SU-DHL-6 (cell line): ENCODE measurements at regions not wholly inside any gene's neighbourhood (a gene's known extent, or its start where the extent isn't known, plus 50 kb on each side); places are given as distances from the start of the nearest gene placed in this dataset.
"Not testable (repeated sequence)": the region's sequence is repeated elsewhere in the genome, so short reads cannot be mapped to it uniquely, and the experiment has no call there.

Source experiments
- EZH2phosphoT487 ChIP-seq: fragments of 200-600 bp; sonication (generic), shearing (Covaris generic); conservative IDR thresholded peaks from 2 replicates; pipeline ENCODE4 v1.6.1; 2018; ENCODE audit warnings: mild to moderate bottlenecking, antibody characterized with exemption, low read length, moderate library complexity, mixed read lengths
- TF ChIP-seq, protein P1 (sequence below): fragments of 200-600 bp; sonication (generic); IDR thresholded peaks from one replicate; pipeline ENCODE4 v1.5.1; 2017; ENCODE audit warnings: antibody characterized with exemption, mild to moderate bottlenecking, low read length, moderate library complexity; ENCODE audit not compliant: insufficient read depth, poor library complexity, severe bottlenecking

DNA sequence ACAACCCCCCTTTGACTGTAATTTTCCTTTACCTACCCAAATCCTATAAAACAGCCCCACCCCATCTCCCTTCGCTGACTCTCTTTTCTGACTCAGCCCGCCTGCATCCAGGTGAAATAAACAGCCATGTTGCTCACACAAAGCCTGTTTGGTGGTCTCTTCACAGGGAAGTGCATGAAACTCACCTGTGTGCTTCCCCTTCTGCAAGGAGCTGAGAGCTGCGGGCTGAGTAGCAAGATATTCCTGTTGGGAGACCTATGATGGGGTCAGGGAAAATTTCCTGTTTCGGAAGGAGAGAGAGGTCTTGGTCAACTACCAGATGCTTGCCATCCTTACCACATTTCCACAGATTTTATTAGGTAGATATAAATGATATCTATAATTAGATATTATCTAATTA is 474.5 kb upstream of the NUDT12 start:
- TF ChIP-seq, protein P1, sequence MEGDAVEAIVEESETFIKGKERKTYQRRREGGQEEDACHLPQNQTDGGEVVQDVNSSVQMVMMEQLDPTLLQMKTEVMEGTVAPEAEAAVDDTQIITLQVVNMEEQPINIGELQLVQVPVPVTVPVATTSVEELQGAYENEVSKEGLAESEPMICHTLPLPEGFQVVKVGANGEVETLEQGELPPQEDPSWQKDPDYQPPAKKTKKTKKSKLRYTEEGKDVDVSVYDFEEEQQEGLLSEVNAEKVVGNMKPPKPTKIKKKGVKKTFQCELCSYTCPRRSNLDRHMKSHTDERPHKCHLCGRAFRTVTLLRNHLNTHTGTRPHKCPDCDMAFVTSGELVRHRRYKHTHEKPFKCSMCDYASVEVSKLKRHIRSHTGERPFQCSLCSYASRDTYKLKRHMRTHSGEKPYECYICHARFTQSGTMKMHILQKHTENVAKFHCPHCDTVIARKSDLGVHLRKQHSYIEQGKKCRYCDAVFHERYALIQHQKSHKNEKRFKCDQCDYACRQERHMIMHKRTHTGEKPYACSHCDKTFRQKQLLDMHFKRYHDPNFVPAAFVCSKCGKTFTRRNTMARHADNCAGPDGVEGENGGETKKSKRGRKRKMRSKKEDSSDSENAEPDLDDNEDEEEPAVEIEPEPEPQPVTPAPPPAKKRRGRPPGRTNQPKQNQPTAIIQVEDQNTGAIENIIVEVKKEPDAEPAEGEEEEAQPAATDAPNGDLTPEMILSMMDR: not testable (repeated sequence)
- TF ChIP-seq EZH2phosphoT487: not testable (repeated sequence)
